SK-N-SH (cell line): ENCODE measurements at regions not wholly inside any gene's neighbourhood (a gene's known extent, or its start where the extent isn't known, plus 50 kb on each side); places are given as distances from the start of the nearest gene placed in this dataset.

ENCODE experiments used
- CTCF ChIA-PET: fragments of 300-600, 350-600 bp; formaldehyde crosslinking; extraction: SDS; loops from one replicate; lab custom pipeline; 2021; lab: Yijun Ruan, JAX
- POLR2A ChIA-PET: fragments of 350-600 bp; sonication (Branson Sonifier 250); formaldehyde crosslinking; extraction: SDS; loops from one replicate; lab custom pipeline; 2020; ENCODE audit warnings: antibody characterized with exemption, inconsistent platforms; lab: Yijun Ruan, JAX
- DNase-seq: peaks from one replicate; pipeline ENCODE4 v3.0.0; 2012
- H2AFZ ChIP-seq: fragments of 200-600 bp; sonication (generic); 2 replicates; pipeline ENCODE4 v1.8.1; 2016; ENCODE audit warnings: antibody characterized with exemption, mild to moderate bottlenecking, low read depth
- H3F3A ChIP-seq: fragments of 200-600 bp; sonication (generic); replicated peaks from 2 replicates; pipeline ENCODE3; 2016; ENCODE audit warnings: antibody characterized with exemption, mild to moderate bottlenecking; ENCODE audit not compliant: insufficient read depth
- H3K27ac ChIP-seq, 2 experiments: fragments of 200-500 bp in 1 of 2; fragments of 200-600 bp in 1 of 2; sonication (Bioruptor generic) in 1 of 2; sonication (generic), shearing (Covaris generic) in 1 of 2; 2 replicates each; pipeline versions ENCODE4 v1.5.1 to v1.6.1; 2014 to 2016; ENCODE audit warnings: low read depth in 2 of 2, inconsistent platforms in 1 of 2, low read length in 1 of 2, mild to moderate bottlenecking in 1 of 2, mixed read lengths in 1 of 2
- H3K27me3 ChIP-seq: fragments of 200-600 bp; sonication (generic), shearing (Covaris generic); 2 replicates; pipeline ENCODE4 v1.6.1; 2016; ENCODE audit warnings: mixed run types; ENCODE audit not compliant: insufficient read depth
- H3K36me3 ChIP-seq, 2 experiments: fragments of 200-500 bp in 1 of 2; fragments of 200-600 bp in 1 of 2; sonication (Bioruptor generic) in 1 of 2; sonication (generic) in 1 of 2; replicated peaks in 1 of 2; 2 replicates each; pipeline versions ENCODE3 to v1.5.1; 2014 to 2016; ENCODE audit warnings: low read length in 1 of 2, mild to moderate bottlenecking in 1 of 2; ENCODE audit not compliant: insufficient read depth in 2 of 2, control insufficient read depth in 1 of 2
- H3K4me1 ChIP-seq, 2 experiments: fragments of 200-500 bp in 1 of 2; fragments of 200-600 bp in 1 of 2; sonication (Bioruptor generic) in 1 of 2; sonication (generic), shearing (Covaris generic) in 1 of 2; 2 replicates each; pipeline versions ENCODE4 v1.5.1 to v1.6.1; 2014 to 2016; ENCODE audit warnings: low read depth in 1 of 2, low read length in 1 of 2, mixed run types in 1 of 2; ENCODE audit not compliant: insufficient read depth in 2 of 2, control insufficient read depth in 1 of 2
- H3K4me2 ChIP-seq: fragments of 200-600 bp; sonication (generic), shearing (Covaris generic); 2 replicates; pipeline ENCODE4 v1.6.1; 2017; ENCODE audit warnings: mixed run types
- H3K4me3 ChIP-seq, 2 experiments: fragments of 200-500 bp in 1 of 2; fragments of 200-600 bp in 1 of 2; sonication (Bioruptor generic) in 1 of 2; sonication (generic), shearing (Covaris generic) in 1 of 2; 2 replicates each; pipeline versions ENCODE4 v1.5.1 to v1.8.1; 2014 to 2016; ENCODE audit warnings: low read depth in 2 of 2, inconsistent platforms in 1 of 2, low read length in 1 of 2, mild to moderate bottlenecking in 1 of 2, mixed read lengths in 1 of 2, moderate library complexity in 1 of 2
- H3K79me2 ChIP-seq: fragments of 200-600 bp; sonication (generic); 2 replicates; pipeline ENCODE4 v1.8.1; 2017; ENCODE audit warnings: mild to moderate bottlenecking; ENCODE audit not compliant: insufficient read depth
- H3K9ac ChIP-seq: fragments of 200-600 bp; sonication (generic); 2 replicates; pipeline ENCODE4 v1.6.1; 2017; ENCODE audit warnings: mixed run types
- H3K9me2 ChIP-seq: fragments of 200-600 bp; sonication (generic); 2 replicates; pipeline ENCODE4 v1.6.1; 2017; ENCODE audit warnings: mixed run types
- H3K9me3 ChIP-seq: fragments of 200-600 bp; sonication (generic); 2 replicates; pipeline ENCODE4 v1.6.1; 2017; ENCODE audit warnings: mixed run types, mild to moderate bottlenecking, moderate library complexity
- H4K20me1 ChIP-seq: fragments of 200-600 bp; sonication (generic); 2 replicates; pipeline ENCODE4 v1.6.1; 2017; ENCODE audit warnings: mild to moderate bottlenecking, mixed run types; ENCODE audit not compliant: insufficient read depth
- CHD2 ChIP-seq: fragments of 150-350 bp; IDR thresholded peaks from 2 replicates; pipeline ENCODE4 v1.6.1; 2018; ENCODE audit warnings: low read length; ENCODE audit not compliant: partially characterized antibody
- FOSL2 ChIP-seq: IDR thresholded peaks from 2 replicates; pipeline ENCODE4 v1.4.0; 2012; ENCODE audit warnings: low read depth, mild to moderate bottlenecking, moderate library complexity, borderline replicate concordance
- FOXJ3 ChIP-seq: sonication (generic); formaldehyde crosslinking; IDR thresholded peaks from 2 replicates; pipeline ENCODE4 v1.5.1; 2020; ENCODE audit warnings: mild to moderate bottlenecking, missing genetic modification reagents
- GABPA ChIP-seq: IDR thresholded peaks from 2 replicates; pipeline ENCODE4 v1.4.0; 2012; ENCODE audit warnings: low read depth, mild to moderate bottlenecking
- MEF2A ChIP-seq: IDR thresholded peaks from 2 replicates; pipeline ENCODE4 v1.4.0; 2012; ENCODE audit warnings: low read depth, borderline replicate concordance
- RCOR1 ChIP-seq: fragments of 150-350 bp; IDR thresholded peaks from 2 replicates; pipeline ENCODE4 v1.6.1; 2017; ENCODE audit warnings: antibody characterized with exemption, low read length
- RXRA ChIP-seq: IDR thresholded peaks from 2 replicates; pipeline ENCODE4 v1.4.0; 2012; ENCODE audit warnings: low read depth, mild to moderate bottlenecking, borderline replicate concordance
- TAF1 ChIP-seq: IDR thresholded peaks from 2 replicates; pipeline ENCODE4 v1.6.1; 2012; ENCODE audit warnings: low read depth, mild to moderate bottlenecking, low read length, moderate library complexity, borderline replicate concordance
- YY1 ChIP-seq: IDR thresholded peaks from 2 replicates; pipeline ENCODE4 v1.4.0; 2012; ENCODE audit warnings: low read depth, mild to moderate bottlenecking
- WGBS: methylation state at CpG from one replicate; pipeline ENCODE4 v1.1.6; 2017; ENCODE audit warnings: low lambda C conversion rate; 5-methylcytosine and 5-hydroxymethylcytosine counted together
- TF ChIP-seq, protein P1 (sequence below): IDR thresholded peaks from 2 replicates; pipeline ENCODE4 v1.4.0; 2012; ENCODE audit warnings: low read depth, borderline replicate concordance
- TF ChIP-seq, protein P2 (sequence below): fragments of 150-350 bp; IDR thresholded peaks from 2 replicates; pipeline ENCODE4 v1.6.1; 2017; ENCODE audit warnings: antibody characterized with exemption, low read length, low read depth, borderline replicate concordance
- TF ChIP-seq, protein P3 (sequence below): IDR thresholded peaks from 2 replicates; pipeline ENCODE4 v1.4.0; 2012; ENCODE audit warnings: low read depth, borderline replicate concordance

DNA sequence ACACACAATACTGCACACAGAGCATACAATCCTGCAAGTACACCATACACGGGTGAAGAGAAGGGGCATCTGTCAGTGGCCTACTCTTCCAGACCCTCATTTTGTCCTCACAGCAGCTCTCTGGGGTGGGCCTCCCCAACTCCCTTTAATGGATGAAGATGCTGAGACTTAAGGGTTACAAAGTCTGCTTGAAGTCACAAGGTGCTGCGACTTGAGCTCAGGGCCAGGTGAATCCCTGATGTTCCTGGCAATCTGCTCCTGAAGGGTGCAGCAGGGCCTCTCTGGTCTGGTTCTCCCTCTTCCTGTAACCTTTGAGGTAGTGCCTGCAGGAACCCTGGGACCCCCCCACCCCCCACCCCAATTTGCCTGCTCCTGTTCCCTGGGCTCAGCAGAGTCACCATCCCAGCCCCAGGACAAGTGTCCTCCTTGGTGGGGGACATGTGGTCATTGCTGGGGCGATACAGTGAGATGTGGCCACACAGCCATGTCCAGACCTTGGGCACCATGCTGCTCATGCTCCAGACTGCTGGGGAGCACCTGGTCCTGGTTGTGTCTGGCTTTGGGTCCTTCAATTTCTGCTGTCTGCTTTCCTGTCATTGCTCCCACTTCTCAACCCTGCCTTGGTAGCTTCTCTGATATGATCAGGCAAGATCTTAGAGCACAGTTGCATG, 107.5 kb downstream of the METRNL start:
- Histone ChIP-seq H3K9ac (no peak overlapping the region), H4K20me1 (no peaks in the 10 kb centered on the region), H3K27me3 (no peaks in the 10 kb centered on the region), H3F3A (no peaks in the 10 kb centered on the region), H3K4me2 (no peak overlapping the region), H3K36me3 (no peaks in the 10 kb centered on the region), H2AFZ (no peak overlapping the region), H3K9me3 (no peaks in the 10 kb centered on the region), H3K79me2 (no peaks in the 10 kb centered on the region), H3K9me2 (no peaks in the 10 kb centered on the region), H3K4me1 (peaks cover 0 to 18% of the 10 kb centered on the region in 2 experiments; a peak in 1 of 4 replicates), H3K27ac (no peak overlapping the region), H3K4me3 (no peak overlapping the region)
- DNase-seq: no peak
- ChIA-PET CTCF (interaction anchor here (1.5 kb wide), 1 partner anchor 405 kb away, joined by 4 read pairs; no protein-coding TSS in a partner anchor), POLR2A (no interaction called here)
- WGBS: 40% methylated on average over 3 of the region's 3 CpGs
- TF ChIP-seq RXRA (no peak), MEF2A (no peak), FOSL2 (no peak), FOXJ3 (CRISPR knock-in tag) (no peak), RCOR1 (no peak), TAF1 (no peak)
- TF ChIP-seq, protein P1, sequence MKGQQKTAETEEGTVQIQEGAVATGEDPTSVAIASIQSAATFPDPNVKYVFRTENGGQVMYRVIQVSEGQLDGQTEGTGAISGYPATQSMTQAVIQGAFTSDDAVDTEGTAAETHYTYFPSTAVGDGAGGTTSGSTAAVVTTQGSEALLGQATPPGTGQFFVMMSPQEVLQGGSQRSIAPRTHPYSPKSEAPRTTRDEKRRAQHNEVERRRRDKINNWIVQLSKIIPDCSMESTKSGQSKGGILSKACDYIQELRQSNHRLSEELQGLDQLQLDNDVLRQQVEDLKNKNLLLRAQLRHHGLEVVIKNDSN: no peak
- TF ChIP-seq, protein P2, sequence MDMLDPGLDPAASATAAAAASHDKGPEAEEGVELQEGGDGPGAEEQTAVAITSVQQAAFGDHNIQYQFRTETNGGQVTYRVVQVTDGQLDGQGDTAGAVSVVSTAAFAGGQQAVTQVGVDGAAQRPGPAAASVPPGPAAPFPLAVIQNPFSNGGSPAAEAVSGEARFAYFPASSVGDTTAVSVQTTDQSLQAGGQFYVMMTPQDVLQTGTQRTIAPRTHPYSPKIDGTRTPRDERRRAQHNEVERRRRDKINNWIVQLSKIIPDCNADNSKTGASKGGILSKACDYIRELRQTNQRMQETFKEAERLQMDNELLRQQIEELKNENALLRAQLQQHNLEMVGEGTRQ: no peak
- TF ChIP-seq, protein P3, sequence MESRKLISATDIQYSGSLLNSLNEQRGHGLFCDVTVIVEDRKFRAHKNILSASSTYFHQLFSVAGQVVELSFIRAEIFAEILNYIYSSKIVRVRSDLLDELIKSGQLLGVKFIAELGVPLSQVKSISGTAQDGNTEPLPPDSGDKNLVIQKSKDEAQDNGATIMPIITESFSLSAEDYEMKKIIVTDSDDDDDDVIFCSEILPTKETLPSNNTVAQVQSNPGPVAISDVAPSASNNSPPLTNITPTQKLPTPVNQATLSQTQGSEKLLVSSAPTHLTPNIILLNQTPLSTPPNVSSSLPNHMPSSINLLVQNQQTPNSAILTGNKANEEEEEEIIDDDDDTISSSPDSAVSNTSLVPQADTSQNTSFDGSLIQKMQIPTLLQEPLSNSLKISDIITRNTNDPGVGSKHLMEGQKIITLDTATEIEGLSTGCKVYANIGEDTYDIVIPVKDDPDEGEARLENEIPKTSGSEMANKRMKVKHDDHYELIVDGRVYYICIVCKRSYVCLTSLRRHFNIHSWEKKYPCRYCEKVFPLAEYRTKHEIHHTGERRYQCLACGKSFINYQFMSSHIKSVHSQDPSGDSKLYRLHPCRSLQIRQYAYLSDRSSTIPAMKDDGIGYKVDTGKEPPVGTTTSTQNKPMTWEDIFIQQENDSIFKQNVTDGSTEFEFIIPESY: no peak

DNA sequence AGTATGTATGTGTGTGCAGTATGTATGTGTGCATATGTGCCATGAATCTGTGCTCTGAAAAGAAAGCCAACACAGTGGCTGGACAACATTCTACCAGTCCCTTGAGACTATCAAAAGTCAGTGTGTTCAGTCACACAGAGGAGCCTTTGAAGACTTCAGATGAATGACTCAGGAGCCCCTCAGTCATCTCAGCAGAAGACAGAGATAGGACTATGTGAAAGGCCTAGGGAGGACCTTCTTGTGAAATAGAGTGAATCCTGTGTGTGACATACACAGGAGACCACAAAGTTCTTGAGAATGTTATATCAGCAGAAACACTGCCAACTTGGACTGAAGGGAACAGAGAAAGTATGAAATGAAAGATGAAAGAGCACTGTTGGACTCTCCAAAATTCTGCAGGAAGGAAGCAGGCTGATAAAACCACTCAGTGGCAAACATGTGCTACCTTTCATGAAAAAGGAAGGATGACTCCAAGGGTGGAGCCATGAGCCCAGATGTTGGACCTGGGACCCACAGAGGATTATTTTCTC, 108.4 kb downstream of the METRNL start:
- Histone ChIP-seq H3K9me2 (no peaks in the 10 kb centered on the region), H3K27ac (no peak overlapping the region), H3K36me3 (no peaks in the 10 kb centered on the region), H3K4me2 (no peak overlapping the region), H2AFZ (no peak overlapping the region), H3K4me3 (no peak overlapping the region), H4K20me1 (no peaks in the 10 kb centered on the region), H3K9ac (no peak overlapping the region), H3F3A (no peaks in the 10 kb centered on the region), H3K4me1 (peaks cover 0 to 10% of the 10 kb centered on the region in 2 experiments; a peak in 1 of 4 replicates), H3K9me3 (no peaks in the 10 kb centered on the region), H3K27me3 (no peaks in the 10 kb centered on the region), H3K79me2 (no peaks in the 10 kb centered on the region)
- TF ChIP-seq GABPA (no peak), CHD2 (no peak), YY1 (no peak), RCOR1 (no peak), FOXJ3 (CRISPR knock-in tag) (no peak)
- DNase-seq: no peak
- ChIA-PET CTCF (interaction anchor here (1.7 kb wide), 1 partner anchor 111 kb away, joined by 4 read pairs; no protein-coding TSS in a partner anchor), POLR2A (no interaction called here)
